K562 (cell line): ENCODE measurements at regions not wholly inside any gene's neighbourhood (a gene's known extent, or its start where the extent isn't known, plus 50 kb on each side); places are given as distances from the start of the nearest gene placed in this dataset.

ENCODE experiments used
- SMARCC2 ChIP-seq: fragments of 450-650 bp; IDR thresholded peaks from 2 replicates; pipeline ENCODE4 v1.6.1; 2017; ENCODE audit warnings: antibody characterized with exemption, moderate library complexity, mild to moderate bottlenecking, low read depth
- ZNF707 ChIP-seq: fragments of 250-450 bp; sonication (Bioruptor Pico); conservative IDR thresholded peaks from 2 replicates; pipeline ENCODE4 v1.8.0; 2022; ENCODE audit warnings: inconsistent platforms, mild to moderate bottlenecking, moderate library complexity
- TF ChIP-seq, protein P1 (sequence below), 3 experiments: IDR thresholded peaks in 2 of 3; conservative IDR thresholded peaks in 1 of 3; 2 replicates each; pipeline ENCODE4 v1.5.1; 2011 to 2012; ENCODE audit warnings: low read length in 3 of 3, mild to moderate bottlenecking in 3 of 3, control low read depth in 2 of 3, improper control_type of control experiment in 1 of 3, inconsistent platforms in 1 of 3, low read depth in 1 of 3, mixed read lengths in 1 of 3, moderate library complexity in 1 of 3; ENCODE audit not compliant: insufficient read depth in 2 of 3
- TF ChIP-seq, protein P2 (sequence below): sonication (generic); formaldehyde crosslinking; IDR thresholded peaks from 2 replicates; pipeline ENCODE4 v1.9.0; 2022; ENCODE audit warnings: mild to moderate bottlenecking, missing genetic modification reagents

DNA sequence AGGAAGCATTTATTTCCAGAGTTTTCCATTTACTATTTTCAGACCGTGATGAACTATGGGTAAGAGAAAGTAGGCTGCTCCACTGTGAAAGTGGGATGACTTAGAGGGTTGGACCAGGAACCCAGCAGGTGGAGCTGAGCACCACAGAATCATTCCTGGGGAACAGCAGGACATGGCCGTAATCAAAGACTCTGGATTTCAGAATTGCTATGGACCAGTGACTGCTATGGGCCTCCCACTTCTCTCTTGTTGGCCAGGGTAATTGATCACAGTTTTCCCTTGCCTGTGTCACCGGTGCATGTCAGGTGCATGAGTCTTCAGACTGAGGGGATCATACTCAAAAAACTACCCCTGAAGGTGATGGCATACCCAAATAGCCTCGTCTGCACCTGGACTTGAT is 90.6 kb upstream of the GPC1 start:
- TF ChIP-seq SMARCC2: no peak
- TF ChIP-seq, protein P1, sequence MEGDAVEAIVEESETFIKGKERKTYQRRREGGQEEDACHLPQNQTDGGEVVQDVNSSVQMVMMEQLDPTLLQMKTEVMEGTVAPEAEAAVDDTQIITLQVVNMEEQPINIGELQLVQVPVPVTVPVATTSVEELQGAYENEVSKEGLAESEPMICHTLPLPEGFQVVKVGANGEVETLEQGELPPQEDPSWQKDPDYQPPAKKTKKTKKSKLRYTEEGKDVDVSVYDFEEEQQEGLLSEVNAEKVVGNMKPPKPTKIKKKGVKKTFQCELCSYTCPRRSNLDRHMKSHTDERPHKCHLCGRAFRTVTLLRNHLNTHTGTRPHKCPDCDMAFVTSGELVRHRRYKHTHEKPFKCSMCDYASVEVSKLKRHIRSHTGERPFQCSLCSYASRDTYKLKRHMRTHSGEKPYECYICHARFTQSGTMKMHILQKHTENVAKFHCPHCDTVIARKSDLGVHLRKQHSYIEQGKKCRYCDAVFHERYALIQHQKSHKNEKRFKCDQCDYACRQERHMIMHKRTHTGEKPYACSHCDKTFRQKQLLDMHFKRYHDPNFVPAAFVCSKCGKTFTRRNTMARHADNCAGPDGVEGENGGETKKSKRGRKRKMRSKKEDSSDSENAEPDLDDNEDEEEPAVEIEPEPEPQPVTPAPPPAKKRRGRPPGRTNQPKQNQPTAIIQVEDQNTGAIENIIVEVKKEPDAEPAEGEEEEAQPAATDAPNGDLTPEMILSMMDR (IDR thresholded peaks at IDR 0.05 in 2 of 3, conservative IDR thresholded peaks at IDR 0.05 in 1 of 3; ENCODE audit: insufficient read depth in 2 of 3, low read depth in 1 of 3, low read length in 3 of 3): no peak
- no peak for TF ChIP-seq ZNF707
- TF ChIP-seq, protein P2, sequence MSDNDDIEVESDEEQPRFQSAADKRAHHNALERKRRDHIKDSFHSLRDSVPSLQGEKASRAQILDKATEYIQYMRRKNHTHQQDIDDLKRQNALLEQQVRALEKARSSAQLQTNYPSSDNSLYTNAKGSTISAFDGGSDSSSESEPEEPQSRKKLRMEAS (CRISPR knock-in tag): no peak
